ENCODE measurements at regions not wholly inside any gene's neighbourhood (a gene's known extent, or its start where the extent isn't known, plus 50 kb on each side); places are given as distances from the start of the nearest gene placed in this dataset.
"Not testable (repeated sequence)": the region's sequence is repeated elsewhere in the genome, so short reads cannot be mapped to it uniquely, and the experiment has no call there.

DNA sequence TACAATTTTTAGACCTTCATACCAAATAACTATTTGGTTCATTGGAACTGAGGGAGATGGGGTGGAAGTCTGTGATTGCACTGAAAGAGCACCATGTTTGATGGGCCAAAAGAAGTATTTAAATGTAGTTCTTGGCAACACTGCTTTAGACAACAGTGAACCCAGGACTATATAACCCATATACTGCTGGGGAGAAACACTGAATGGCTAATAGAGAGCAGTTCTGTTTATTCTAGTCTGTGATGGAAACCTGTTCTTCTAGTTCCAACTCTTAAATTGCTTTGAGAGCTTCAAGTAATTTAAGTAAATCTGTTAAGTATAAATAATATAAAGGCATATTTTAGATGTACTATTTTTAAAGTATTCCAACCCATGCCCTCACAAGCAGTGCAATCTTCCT lies 96.3 kb downstream of the NIBAN1 start:
- H3K4me1 ChIP-seq (ENCODE audit: control insufficient read depth, insufficient read depth, low read length), result peaks cover 13% of the 10 kb centered on the region
- ChIA-PET CTCF (interaction anchor here (0.9 to 1.6 kb wide), 3 partner anchors 10 to 75 kb away, joined by 3 to 5 read pairs (median 3); no protein-coding TSS in a partner anchor), SMC1A (ENCODE audit: uncharacterized antibody, unreplicated experiment) (interaction anchor here (0.5 to 5.2 kb wide), 6 partner anchors 10 to 293 kb away, joined by 3 to 31 read pairs (median 4); no protein-coding TSS in a partner anchor), POLR2A (no interaction called here), RAD21 (ENCODE audit: unreplicated experiment) (interaction anchor here (0.7 kb wide), 1 partner anchor 75 kb away, joined by 3 read pairs; no protein-coding TSS in a partner anchor)
- no peak overlapping the region for H2AFZ ChIP-seq (ENCODE audit: control insufficient read depth, low read depth, low read length)
- H3K4me3 ChIP-seq, result no peak overlapping the region
- H3K4me2 ChIP-seq (ENCODE audit: control insufficient read depth, insufficient read depth), result no peak overlapping the region
- DNase-seq (ENCODE audit: low read depth, low spot score), result no peak
- peaks cover 0 to 6% of the 10 kb centered on the region in 2 experiments; a peak in 2 of 4 replicates for H3K36me3 ChIP-seq (ENCODE audit: control insufficient read depth in 2 of 2, insufficient read depth in 2 of 2, low read length in 1 of 2)
- H3K9ac ChIP-seq (ENCODE audit: control insufficient read depth, insufficient read depth, low read length), result no peak overlapping the region
- TF ChIP-seq, protein P1, sequence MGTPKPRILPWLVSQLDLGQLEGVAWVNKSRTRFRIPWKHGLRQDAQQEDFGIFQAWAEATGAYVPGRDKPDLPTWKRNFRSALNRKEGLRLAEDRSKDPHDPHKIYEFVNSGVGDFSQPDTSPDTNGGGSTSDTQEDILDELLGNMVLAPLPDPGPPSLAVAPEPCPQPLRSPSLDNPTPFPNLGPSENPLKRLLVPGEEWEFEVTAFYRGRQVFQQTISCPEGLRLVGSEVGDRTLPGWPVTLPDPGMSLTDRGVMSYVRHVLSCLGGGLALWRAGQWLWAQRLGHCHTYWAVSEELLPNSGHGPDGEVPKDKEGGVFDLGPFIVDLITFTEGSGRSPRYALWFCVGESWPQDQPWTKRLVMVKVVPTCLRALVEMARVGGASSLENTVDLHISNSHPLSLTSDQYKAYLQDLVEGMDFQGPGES (IDR thresholded peaks at IDR 0.05), result no peak
- TF ChIP-seq, protein P2, sequence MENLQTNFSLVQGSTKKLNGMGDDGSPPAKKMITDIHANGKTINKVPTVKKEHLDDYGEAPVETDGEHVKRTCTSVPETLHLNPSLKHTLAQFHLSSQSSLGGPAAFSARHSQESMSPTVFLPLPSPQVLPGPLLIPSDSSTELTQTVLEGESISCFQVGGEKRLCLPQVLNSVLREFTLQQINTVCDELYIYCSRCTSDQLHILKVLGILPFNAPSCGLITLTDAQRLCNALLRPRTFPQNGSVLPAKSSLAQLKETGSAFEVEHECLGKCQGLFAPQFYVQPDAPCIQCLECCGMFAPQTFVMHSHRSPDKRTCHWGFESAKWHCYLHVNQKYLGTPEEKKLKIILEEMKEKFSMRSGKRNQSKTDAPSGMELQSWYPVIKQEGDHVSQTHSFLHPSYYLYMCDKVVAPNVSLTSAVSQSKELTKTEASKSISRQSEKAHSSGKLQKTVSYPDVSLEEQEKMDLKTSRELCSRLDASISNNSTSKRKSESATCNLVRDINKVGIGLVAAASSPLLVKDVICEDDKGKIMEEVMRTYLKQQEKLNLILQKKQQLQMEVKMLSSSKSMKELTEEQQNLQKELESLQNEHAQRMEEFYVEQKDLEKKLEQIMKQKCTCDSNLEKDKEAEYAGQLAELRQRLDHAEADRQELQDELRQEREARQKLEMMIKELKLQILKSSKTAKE (IDR thresholded peaks at IDR 0.05; ENCODE audit: low read depth, poor library complexity, severe bottlenecking), result no peak
- TF ChIP-seq, protein P3, sequence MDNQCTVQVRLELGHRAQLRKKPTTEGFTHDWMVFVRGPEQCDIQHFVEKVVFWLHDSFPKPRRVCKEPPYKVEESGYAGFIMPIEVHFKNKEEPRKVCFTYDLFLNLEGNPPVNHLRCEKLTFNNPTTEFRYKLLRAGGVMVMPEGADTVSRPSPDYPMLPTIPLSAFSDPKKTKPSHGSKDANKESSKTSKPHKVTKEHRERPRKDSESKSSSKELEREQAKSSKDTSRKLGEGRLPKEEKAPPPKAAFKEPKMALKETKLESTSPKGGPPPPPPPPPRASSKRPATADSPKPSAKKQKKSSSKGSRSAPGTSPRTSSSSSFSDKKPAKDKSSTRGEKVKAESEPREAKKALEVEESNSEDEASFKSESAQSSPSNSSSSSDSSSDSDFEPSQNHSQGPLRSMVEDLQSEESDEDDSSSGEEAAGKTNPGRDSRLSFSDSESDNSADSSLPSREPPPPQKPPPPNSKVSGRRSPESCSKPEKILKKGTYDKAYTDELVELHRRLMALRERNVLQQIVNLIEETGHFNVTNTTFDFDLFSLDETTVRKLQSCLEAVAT (IDR thresholded peaks at IDR 0.05), result no peak
- no peak for TF ChIP-seq SMAD5 (IDR thresholded peaks at IDR 0.05; ENCODE audit: low read depth)
- TF ChIP-seq ZNF622 (IDR thresholded peaks at IDR 0.05), result no peak
- no peak for TF ChIP-seq HDAC2 (IDR thresholded peaks at IDR 0.05)
- FAIRE-seq, result no peak
- no peaks in the 10 kb centered on the region for H3K79me2 ChIP-seq (ENCODE audit: control insufficient read depth, insufficient read depth, low read length)
- no peak for ATAC-seq
- BruUV-seq (replicated peaks), result no TSS peak
- no peaks in the 10 kb centered on the region for H3K27me3 ChIP-seq (replicated peaks in 1 of 2; ENCODE audit: control insufficient read depth in 2 of 2, insufficient read depth in 2 of 2, low read length in 1 of 2)
- no peaks in the 10 kb centered on the region for H3K9me3 ChIP-seq (replicated peaks; ENCODE audit: control insufficient read depth, insufficient read depth, low read length)
- in situ Hi-C loops (cut with MboI), result no loop called here
- no peaks in the 10 kb centered on the region for H4K20me1 ChIP-seq (ENCODE audit: control insufficient read depth, insufficient read depth)
- intact Hi-C loops (cut with micrococcal nuclease; ENCODE audit: unreplicated experiment), result no loop called here
- H3K27ac ChIP-seq (ENCODE audit: control insufficient read depth, insufficient read depth), result no peak overlapping the region

DNA sequence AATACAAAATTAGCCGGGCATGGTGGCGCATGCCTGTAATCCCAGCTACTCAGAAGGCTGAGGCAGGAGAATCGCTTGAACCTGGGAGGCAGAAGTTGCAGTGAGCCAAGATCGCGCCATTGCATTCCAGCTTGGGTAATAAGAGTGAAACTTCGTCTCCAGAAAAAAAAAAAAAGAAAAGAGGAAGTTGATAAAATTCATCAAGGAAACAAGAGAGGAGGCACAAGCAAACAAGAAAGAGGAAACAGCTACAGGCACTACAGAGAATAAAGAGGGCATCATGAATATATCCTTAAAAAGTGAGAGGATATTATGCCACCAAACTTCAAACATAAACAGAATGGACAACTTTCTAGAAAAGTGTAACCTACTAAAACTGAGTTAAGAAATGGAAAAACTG lies 98.3 kb downstream of the NIBAN1 start:
- intact Hi-C loops (cut with micrococcal nuclease; ENCODE audit: unreplicated experiment); H3K9me3 ChIP-seq (replicated peaks; ENCODE audit: control insufficient read depth, insufficient read depth, low read length); DNase-seq (ENCODE audit: low read depth, low spot score); H3K4me3 ChIP-seq; ATAC-seq; POLR2A ChIA-PET; H3K27ac ChIP-seq (ENCODE audit: control insufficient read depth, insufficient read depth); H3K4me1 ChIP-seq (ENCODE audit: control insufficient read depth, insufficient read depth, low read length); H4K20me1 ChIP-seq (ENCODE audit: control insufficient read depth, insufficient read depth); H2AFZ ChIP-seq (ENCODE audit: control insufficient read depth, low read depth, low read length); H3K27me3 ChIP-seq (replicated peaks in 1 of 2; ENCODE audit: control insufficient read depth in 2 of 2, insufficient read depth in 2 of 2, low read length in 1 of 2); in situ Hi-C loops (cut with MboI); H3K36me3 ChIP-seq (ENCODE audit: control insufficient read depth in 2 of 2, insufficient read depth in 2 of 2, low read length in 1 of 2); BruUV-seq (replicated peaks); RAD21 ChIA-PET (ENCODE audit: unreplicated experiment); H3K79me2 ChIP-seq (ENCODE audit: control insufficient read depth, insufficient read depth, low read length); FAIRE-seq; H3K4me2 ChIP-seq (ENCODE audit: control insufficient read depth, insufficient read depth); H3K9ac ChIP-seq (ENCODE audit: control insufficient read depth, insufficient read depth, low read length): not testable (repeated sequence)
- SMC1A ChIA-PET (ENCODE audit: uncharacterized antibody, unreplicated experiment), result interaction anchor here (1.2 to 1.8 kb wide), 3 partner anchors 16 to 63 kb away, joined by 3 to 4 read pairs (median 3); no protein-coding TSS in a partner anchor
- 99% methylated on average over 5 of the region's 6 CpGs for WGBS (ENCODE audit: insufficient coverage, insufficient replicate concordance, low lambda C conversion rate, missing lambda C conversion rate)
- CTCF ChIA-PET, result interaction anchor here (1.6 kb wide), 1 partner anchor 70 kb away, joined by 5 read pairs; no protein-coding TSS in a partner anchor

All from GM12878 (cell line).